Thyroid gland (tissue), 4 donors: ENCODE measurements at regions not wholly inside any gene's neighbourhood (a gene's known extent, or its start where the extent isn't known, plus 50 kb on each side); places are given as distances from the start of the nearest gene placed in this dataset.

Experiments used
- DNase-seq, 2 donors: peaks; one replicate each; pipeline ENCODE4 v3.0.0-alpha.2; 2019
- H3K27ac ChIP-seq, 3 donors: fragments of 200-600 bp; sonication (generic); 1 replicate in 2 of 3; 2 replicates in 1 of 3; pipeline ENCODE4 v1.5.1; 2016 to 2019; ENCODE audit warnings: mild to moderate bottlenecking in 1 of 3, moderate library complexity in 1 of 3
- H3K27me3 ChIP-seq: fragments of 200-600 bp; sonication (generic); one replicate; pipeline ENCODE4 v1.5.1; 2019
- H3K36me3 ChIP-seq, 2 donors: fragments of 200-600 bp; sonication (generic); one replicate each; pipeline ENCODE4 v1.5.1; 2016 to 2019
- H3K4me1 ChIP-seq, 2 donors: fragments of 200-600 bp; sonication (generic); one replicate each; pipeline ENCODE4 v1.5.1; 2017 to 2019
- H3K4me3 ChIP-seq, 3 donors: fragments of 200-600 bp; sonication (generic); replicated peaks in 1 of 3; 1 replicate in 2 of 3; 2 replicates in 1 of 3; pipeline ENCODE4 v1.5.1; 2016; ENCODE audit warnings: mild to moderate bottlenecking in 1 of 3
- H3K9me3 ChIP-seq: fragments of 200-600 bp; sonication (generic); one replicate; pipeline ENCODE4 v1.5.1; 2017
- POLR2A ChIP-seq, 2 donors: fragments of 450-650 bp; IDR thresholded peaks; one replicate each; pipeline ENCODE4 v1.6.1; 2017; ENCODE audit warnings: antibody characterized with exemption in 2 of 2, mild to moderate bottlenecking in 2 of 2, moderate library complexity in 1 of 2
- WGBS, 2 donors: methylation state at CpG; one replicate each; pipeline ENCODE4 v1.1.5; 2017; 5-methylcytosine and 5-hydroxymethylcytosine counted together
- intact Hi-C: fragments of 100-400 bp; cut with DNase I; formaldehyde crosslinking; loops from one replicate; pipeline ENCODE4 v1.15.1; 2023
- TF ChIP-seq, protein P1 (sequence below), 6 experiments: fragments of 200-600 bp in 3 of 6; fragments of 450-650 bp in 3 of 6; sonication (generic) in 3 of 6; IDR thresholded peaks; one replicate each; pipeline ENCODE4 v1.5.1; 2016 to 2019; ENCODE audit warnings: antibody characterized with exemption in 6 of 6, mild to moderate bottlenecking in 2 of 6, inconsistent platforms in 1 of 6, moderate library complexity in 1 of 6

DNA sequence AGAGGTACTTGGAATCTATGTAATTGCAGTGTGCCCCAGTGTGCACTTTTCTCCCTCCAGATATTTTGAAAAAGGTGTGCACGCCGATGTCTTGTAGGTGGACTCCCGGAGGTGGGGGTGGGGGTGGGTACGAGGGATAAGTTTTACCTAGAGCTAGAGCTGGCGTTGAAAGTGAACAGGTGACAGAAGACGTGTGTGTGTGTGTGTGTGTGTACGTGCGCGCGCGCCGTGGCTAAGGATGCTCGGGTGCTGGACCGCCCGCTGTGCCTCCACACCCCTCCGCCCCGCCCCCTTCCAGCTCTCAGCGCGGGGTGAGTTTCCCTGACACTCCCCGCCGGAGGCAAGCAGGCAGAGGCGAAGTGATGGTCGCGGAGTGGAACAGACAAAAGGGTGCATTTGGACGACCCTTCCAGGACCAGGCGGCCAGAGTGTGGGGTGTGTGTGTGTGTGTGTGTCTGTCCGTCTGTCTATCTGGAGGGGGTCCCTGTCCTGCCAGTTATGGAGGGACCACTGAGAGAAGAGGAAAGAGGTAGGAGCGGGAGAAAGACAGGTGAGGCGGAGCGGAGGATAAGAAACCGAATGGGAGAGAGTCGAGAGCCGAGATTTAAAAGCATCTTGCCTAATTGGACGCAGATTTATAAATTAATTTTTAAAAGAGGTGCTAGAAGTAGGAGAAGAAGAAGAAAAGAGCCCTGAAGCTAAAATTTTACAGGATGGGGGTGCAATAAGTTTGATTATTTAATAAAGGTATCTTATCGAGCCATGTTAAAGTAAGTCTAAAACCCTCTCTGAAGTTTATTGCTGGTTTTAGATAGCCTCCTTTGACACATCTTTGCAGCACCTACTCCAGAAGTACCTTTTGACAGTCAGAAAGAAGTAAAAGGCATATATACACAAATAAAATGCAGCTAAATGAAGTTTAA, 335.8 kb upstream of the THRB start:
- Histone ChIP-seq H3K4me3 (peak overlapping the region in 2 of 3 donors; percentile 16 to 38), H3K27me3 (no peaks in the 10 kb centered on the region), H3K9me3 (no peaks in the 10 kb centered on the region), H3K4me1 (peaks cover 5 to 9% of the 10 kb centered on the region in 2 donors), H3K27ac (no peak overlapping the region), H3K36me3 (no peaks in the 10 kb centered on the region)
- intact Hi-C loops = no loop called here
- TF ChIP-seq, protein P1, sequence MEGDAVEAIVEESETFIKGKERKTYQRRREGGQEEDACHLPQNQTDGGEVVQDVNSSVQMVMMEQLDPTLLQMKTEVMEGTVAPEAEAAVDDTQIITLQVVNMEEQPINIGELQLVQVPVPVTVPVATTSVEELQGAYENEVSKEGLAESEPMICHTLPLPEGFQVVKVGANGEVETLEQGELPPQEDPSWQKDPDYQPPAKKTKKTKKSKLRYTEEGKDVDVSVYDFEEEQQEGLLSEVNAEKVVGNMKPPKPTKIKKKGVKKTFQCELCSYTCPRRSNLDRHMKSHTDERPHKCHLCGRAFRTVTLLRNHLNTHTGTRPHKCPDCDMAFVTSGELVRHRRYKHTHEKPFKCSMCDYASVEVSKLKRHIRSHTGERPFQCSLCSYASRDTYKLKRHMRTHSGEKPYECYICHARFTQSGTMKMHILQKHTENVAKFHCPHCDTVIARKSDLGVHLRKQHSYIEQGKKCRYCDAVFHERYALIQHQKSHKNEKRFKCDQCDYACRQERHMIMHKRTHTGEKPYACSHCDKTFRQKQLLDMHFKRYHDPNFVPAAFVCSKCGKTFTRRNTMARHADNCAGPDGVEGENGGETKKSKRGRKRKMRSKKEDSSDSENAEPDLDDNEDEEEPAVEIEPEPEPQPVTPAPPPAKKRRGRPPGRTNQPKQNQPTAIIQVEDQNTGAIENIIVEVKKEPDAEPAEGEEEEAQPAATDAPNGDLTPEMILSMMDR (IDR thresholded peaks at IDR 0.05) = no peak
- TF ChIP-seq POLR2A (IDR thresholded peaks at IDR 0.05) = no peak
- 11 to 18% methylated on average over 23 to 33 of the region's 35 CpGs for WGBS, 2 donors
- peak; percentile 47 for DNase-seq

DNA sequence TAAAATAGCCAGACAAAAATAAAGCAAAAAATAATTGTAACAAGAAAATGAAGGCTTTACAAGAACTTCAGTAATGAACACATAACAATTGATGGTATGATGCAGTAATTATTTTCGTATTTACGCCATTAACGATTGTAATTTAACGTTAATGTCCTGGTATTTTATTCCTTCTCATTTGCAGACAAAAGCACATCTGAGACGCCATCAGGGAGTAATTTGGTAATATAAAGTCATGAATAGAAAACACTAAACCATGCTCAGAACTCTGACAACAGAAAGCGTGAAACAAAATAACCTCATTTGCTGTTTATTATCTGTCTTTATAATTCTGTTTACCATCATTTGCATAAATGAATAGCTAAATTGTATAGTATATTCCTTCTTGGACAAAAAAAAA, 336.6 kb upstream of the THRB start:
- WGBS, 2 donors = 91 to 93% methylated on average over 6 of the region's 6 CpGs
- Histone ChIP-seq H3K4me3 (no peak overlapping the region), H3K27ac (no peak overlapping the region), H3K4me1 (peaks cover 5 to 9% of the 10 kb centered on the region in 2 donors), H3K9me3 (no peaks in the 10 kb centered on the region), H3K27me3 (no peaks in the 10 kb centered on the region), H3K36me3 (no peaks in the 10 kb centered on the region)
- intact Hi-C loops = no loop called here
- no peak for DNase-seq
- TF ChIP-seq POLR2A (IDR thresholded peaks at IDR 0.05) = no peak
- TF ChIP-seq, protein P1 (IDR thresholded peaks at IDR 0.05) = no peak

DNA sequence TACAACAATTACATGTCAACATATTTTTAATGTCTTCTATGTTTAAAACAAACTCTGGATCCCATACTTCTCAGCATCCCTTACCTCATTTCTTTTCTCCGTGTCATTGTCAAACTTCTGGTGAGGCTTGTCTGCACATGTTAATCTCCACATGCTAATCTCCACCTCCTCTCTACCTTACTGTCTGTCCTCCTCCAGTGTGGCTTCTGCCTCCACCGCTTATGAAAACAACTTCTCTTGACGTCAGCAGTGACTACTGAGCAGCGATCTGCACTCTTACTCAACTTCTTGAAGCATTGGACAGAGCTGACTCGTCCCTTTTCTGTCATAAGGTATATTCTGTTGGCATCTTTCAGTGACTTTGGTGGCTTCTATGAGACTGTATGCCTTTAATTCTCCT, 338.2 kb upstream of the THRB start:
- no peaks in the 10 kb centered on the region for H3K9me3 ChIP-seq
- DNase-seq = no peak
- H3K4me1 ChIP-seq = peaks cover 5 to 9% of the 10 kb centered on the region in 2 donors
- no peak for TF ChIP-seq POLR2A (IDR thresholded peaks at IDR 0.05)
- TF ChIP-seq, protein P1 (IDR thresholded peaks at IDR 0.05) = no peak
- WGBS, 2 donors = 74 to 75% methylated on average over 5 of the region's 5 CpGs
- no peaks in the 10 kb centered on the region for H3K36me3 ChIP-seq
- H3K4me3 ChIP-seq = no peak overlapping the region
- intact Hi-C loops = no loop called here
- no peak overlapping the region for H3K27ac ChIP-seq
- H3K27me3 ChIP-seq = no peaks in the 10 kb centered on the region

DNA sequence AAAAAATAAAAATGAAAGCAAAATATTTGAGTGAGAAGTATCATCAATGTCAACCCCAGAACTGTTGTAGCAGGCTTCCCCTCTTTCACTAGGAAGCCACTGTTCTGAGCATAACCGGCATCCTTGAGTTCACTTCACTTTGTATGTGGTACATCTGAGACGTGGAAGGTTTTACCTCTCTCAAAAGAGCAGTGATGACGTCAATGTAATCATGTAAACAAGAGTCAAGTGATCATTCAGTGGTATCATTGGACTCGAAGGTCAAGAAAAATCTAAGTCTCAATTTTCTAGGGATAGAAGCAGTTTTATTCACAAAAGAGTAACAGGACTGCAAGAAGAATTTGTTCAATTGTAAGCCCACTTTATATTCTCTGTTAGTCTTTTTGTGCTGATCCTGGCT, 339.8 kb upstream of the THRB start:
- Histone ChIP-seq H3K27ac (no peak overlapping the region), H3K36me3 (no peaks in the 10 kb centered on the region), H3K9me3 (no peaks in the 10 kb centered on the region), H3K4me1 (peaks cover 5% of the 10 kb centered on the region in 2 donors), H3K27me3 (no peaks in the 10 kb centered on the region), H3K4me3 (no peak overlapping the region)
- no peak for TF ChIP-seq POLR2A (IDR thresholded peaks at IDR 0.05)
- TF ChIP-seq, protein P1 (IDR thresholded peaks at IDR 0.05) = no peak
- no peak for DNase-seq
- 58 to 61% methylated on average over 4 of the region's 4 CpGs for WGBS, 2 donors
- intact Hi-C loops = no loop called here

DNA sequence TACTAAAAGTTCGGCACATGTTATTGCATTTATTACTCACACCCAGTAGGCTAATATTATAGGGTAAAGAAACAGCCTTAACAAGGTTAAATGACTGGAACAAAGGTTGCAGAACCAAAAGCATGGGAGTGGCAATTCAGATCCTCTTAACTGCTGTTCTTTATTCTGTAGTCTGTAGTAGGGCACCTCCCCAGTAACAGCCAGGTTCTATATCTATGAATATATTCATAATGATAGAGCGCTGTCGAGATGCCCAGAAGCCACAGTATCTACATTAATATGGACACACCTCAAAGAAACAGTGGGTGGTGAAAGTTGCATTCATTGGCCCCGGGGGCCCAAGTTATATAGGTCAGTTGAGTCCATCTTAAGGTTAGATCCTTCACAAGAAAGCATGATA, 340.9 kb upstream of the THRB start:
- TF ChIP-seq, protein P1 (IDR thresholded peaks at IDR 0.05) = no peak
- no peak for TF ChIP-seq POLR2A (IDR thresholded peaks at IDR 0.05)
- Histone ChIP-seq H3K27me3 (no peaks in the 10 kb centered on the region), H3K36me3 (no peaks in the 10 kb centered on the region), H3K4me3 (no peak overlapping the region), H3K9me3 (no peaks in the 10 kb centered on the region), H3K27ac (no peak overlapping the region), H3K4me1 (peaks cover 0 to 1% of the 10 kb centered on the region in 2 donors)
- intact Hi-C loops = no loop called here
- no peak for DNase-seq
- 97 to 99% methylated on average over 4 of the region's 4 CpGs for WGBS, 2 donors
